GM23338 (cell line): ENCODE measurements at regions not wholly inside any gene's neighbourhood (a gene's known extent, or its start where the extent isn't known, plus 50 kb on each side); places are given as distances from the start of the nearest gene placed in this dataset.

Source experiments
- CREB1 ChIP-seq: fragments of 250-450 bp; sonication (Bioruptor Pico); IDR thresholded peaks from 2 replicates; pipeline ENCODE4 v1.5.0; 2020; ENCODE audit warnings: low read depth, mild to moderate bottlenecking, moderate library complexity
- EZH2 ChIP-seq: fragments of 200-600 bp; sonication (generic); IDR thresholded peaks from one replicate; pipeline ENCODE4 v1.8.0; 2017; ENCODE audit warnings: antibody characterized with exemption, mild to moderate bottlenecking, low read depth; ENCODE audit not compliant: unreplicated experiment
- EZH2phosphoT487 ChIP-seq: fragments of 200-600 bp; sonication (generic); IDR thresholded peaks from one replicate; pipeline ENCODE4 v1.8.1; 2018; ENCODE audit warnings: antibody characterized with exemption; ENCODE audit not compliant: unreplicated experiment
- JUNB ChIP-seq: IDR thresholded peaks from one replicate; pipeline ENCODE4 v1.6.1; 2016; ENCODE audit warnings: antibody characterized with exemption; ENCODE audit not compliant: unreplicated experiment
- POLR2AphosphoS5 ChIP-seq: IDR thresholded peaks from 2 replicates; pipeline ENCODE4 v1.6.1; 2016; ENCODE audit warnings: antibody characterized with exemption, low read depth
- REST ChIP-seq: IDR thresholded peaks from one replicate; pipeline ENCODE4 v1.6.1; 2018; ENCODE audit warnings: antibody characterized with exemption; ENCODE audit not compliant: unreplicated experiment
- ZNF114 ChIP-seq: fragments of 250-450 bp; sonication (Bioruptor Pico); IDR thresholded peaks from 2 replicates; pipeline ENCODE4 v1.5.0; 2020; ENCODE audit warnings: mild to moderate bottlenecking, moderate library complexity
- ZNF331 ChIP-seq: fragments of 250-450 bp; sonication (Bioruptor Pico); IDR thresholded peaks from 2 replicates; pipeline ENCODE4 v1.5.0; 2020; ENCODE audit warnings: low read depth, mild to moderate bottlenecking, moderate library complexity
- ZNF462 ChIP-seq: fragments of 250-450 bp; sonication (Bioruptor Pico); IDR thresholded peaks from 2 replicates; pipeline ENCODE4 v1.5.0; 2020; ENCODE audit warnings: mild to moderate bottlenecking, moderate library complexity
- TF ChIP-seq, protein P1 (sequence below), 2 experiments: fragments of 200-600 bp in 1 of 2; sonication (generic) in 1 of 2; conservative IDR thresholded peaks; 2 replicates each; pipeline versions ENCODE4 v1.5.1 to v1.6.1; 2016 to 2017; ENCODE audit warnings: antibody characterized with exemption in 2 of 2, low read depth in 2 of 2, mild to moderate bottlenecking in 2 of 2, moderate library complexity in 1 of 2
- TF ChIP-seq, protein P2 (sequence below): IDR thresholded peaks from 2 replicates; pipeline ENCODE4 v1.6.1; 2016; ENCODE audit warnings: antibody characterized with exemption

- TF ChIP-seq, protein P1, sequence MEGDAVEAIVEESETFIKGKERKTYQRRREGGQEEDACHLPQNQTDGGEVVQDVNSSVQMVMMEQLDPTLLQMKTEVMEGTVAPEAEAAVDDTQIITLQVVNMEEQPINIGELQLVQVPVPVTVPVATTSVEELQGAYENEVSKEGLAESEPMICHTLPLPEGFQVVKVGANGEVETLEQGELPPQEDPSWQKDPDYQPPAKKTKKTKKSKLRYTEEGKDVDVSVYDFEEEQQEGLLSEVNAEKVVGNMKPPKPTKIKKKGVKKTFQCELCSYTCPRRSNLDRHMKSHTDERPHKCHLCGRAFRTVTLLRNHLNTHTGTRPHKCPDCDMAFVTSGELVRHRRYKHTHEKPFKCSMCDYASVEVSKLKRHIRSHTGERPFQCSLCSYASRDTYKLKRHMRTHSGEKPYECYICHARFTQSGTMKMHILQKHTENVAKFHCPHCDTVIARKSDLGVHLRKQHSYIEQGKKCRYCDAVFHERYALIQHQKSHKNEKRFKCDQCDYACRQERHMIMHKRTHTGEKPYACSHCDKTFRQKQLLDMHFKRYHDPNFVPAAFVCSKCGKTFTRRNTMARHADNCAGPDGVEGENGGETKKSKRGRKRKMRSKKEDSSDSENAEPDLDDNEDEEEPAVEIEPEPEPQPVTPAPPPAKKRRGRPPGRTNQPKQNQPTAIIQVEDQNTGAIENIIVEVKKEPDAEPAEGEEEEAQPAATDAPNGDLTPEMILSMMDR (conservative IDR thresholded peaks at IDR 0.05; ENCODE audit: low read depth in 2 of 2): no peak
- TF ChIP-seq JUNB (no peak), POLR2AphosphoS5 (no peak), EZH2 (no peak), EZH2phosphoT487 (no peak), ZNF114 (CRISPR knock-in tag) (no peak), REST (no peak), CREB1 (CRISPR knock-in tag) (no peak), ZNF331 (no peak), ZNF462 (CRISPR knock-in tag) (no peak)
- TF ChIP-seq, protein P2, sequence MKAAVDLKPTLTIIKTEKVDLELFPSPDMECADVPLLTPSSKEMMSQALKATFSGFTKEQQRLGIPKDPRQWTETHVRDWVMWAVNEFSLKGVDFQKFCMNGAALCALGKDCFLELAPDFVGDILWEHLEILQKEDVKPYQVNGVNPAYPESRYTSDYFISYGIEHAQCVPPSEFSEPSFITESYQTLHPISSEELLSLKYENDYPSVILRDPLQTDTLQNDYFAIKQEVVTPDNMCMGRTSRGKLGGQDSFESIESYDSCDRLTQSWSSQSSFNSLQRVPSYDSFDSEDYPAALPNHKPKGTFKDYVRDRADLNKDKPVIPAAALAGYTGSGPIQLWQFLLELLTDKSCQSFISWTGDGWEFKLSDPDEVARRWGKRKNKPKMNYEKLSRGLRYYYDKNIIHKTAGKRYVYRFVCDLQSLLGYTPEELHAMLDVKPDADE: no peak
These were observed 432.6 kb upstream of the CDH4 start for GRCh38 chr20:60819511-60819910.
